AG04450 (cell line): ENCODE measurements at regions not wholly inside any gene's neighbourhood (a gene's known extent, or its start where the extent isn't known, plus 50 kb on each side); places are given as distances from the start of the nearest gene placed in this dataset.

Source experiments
- CTCF ChIA-PET: fragments of 300-600, 350-600 bp; formaldehyde crosslinking; extraction: SDS; loops from one replicate; lab custom pipeline; 2022; ENCODE audit warnings: antibody characterized with exemption, inconsistent platforms; lab: Charles Lee
- POLR2A ChIA-PET: fragments of 350-600 bp; formaldehyde crosslinking; extraction: SDS; loops from one replicate; lab custom pipeline; 2021; ENCODE audit warnings: antibody characterized with exemption, inconsistent platforms; lab: Yijun Ruan, JAX
- DNase-seq: peaks from one replicate; pipeline ENCODE4 v3.0.0-alpha.2; 2011; ENCODE audit warnings: low read depth, low spot score
- H3K27ac ChIP-seq: one replicate; pipeline ENCODE4 v1.5.1; 2012; ENCODE audit warnings: low read depth, low read length, control low read depth
- H3K27me3 ChIP-seq: one replicate; pipeline ENCODE4 v1.6.0; 2012; ENCODE audit warnings: low read length; ENCODE audit not compliant: control insufficient read depth, insufficient read depth
- H3K4me3 ChIP-seq: 2 replicates; pipeline ENCODE4 v1.5.1; 2011; ENCODE audit warnings: mild to moderate bottlenecking, low read depth, low read length, control low read depth
- H3K9me3 ChIP-seq: 2 replicates; pipeline ENCODE4 v1.5.1; 2012; ENCODE audit warnings: low read length; ENCODE audit not compliant: control insufficient read depth, insufficient read depth
- CTCF ChIP-seq: IDR thresholded peaks from 2 replicates; pipeline ENCODE4 v1.5.1; 2011; ENCODE audit warnings: low read depth, low read length, control low read depth, inconsistent platforms

DNA sequence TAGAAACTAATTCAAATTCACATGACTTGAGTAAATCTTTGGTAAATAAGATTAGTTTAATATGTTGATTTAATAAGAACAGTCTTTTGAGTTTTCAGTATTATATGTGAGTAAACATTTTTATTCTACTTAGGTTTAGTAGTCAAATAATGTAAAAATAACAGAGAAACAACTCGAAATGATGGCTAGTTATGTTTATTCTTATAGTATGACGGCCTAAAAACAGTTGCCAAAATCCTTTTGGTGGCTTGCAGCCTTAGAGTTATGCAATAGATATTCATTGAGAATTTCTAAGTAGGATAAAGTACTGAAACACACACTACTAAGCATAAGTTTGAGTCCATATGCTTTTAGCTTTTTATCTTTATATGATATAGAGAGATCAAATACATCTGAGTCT lies 184.8 kb downstream of the GNAI1 start:
- no peak overlapping the region for H3K27ac ChIP-seq
- H3K4me3 ChIP-seq = no peak overlapping the region
- POLR2A ChIA-PET = no interaction called here
- CTCF ChIA-PET = no interaction called here
- no peaks in the 10 kb centered on the region for H3K27me3 ChIP-seq
- DNase-seq = no peak
- no peak for TF ChIP-seq CTCF
- H3K9me3 ChIP-seq = no peaks in the 10 kb centered on the region

- no peak overlapping the region for H3K27ac ChIP-seq
- ChIA-PET CTCF (interaction anchor here (0.6 kb wide), 1 partner anchor 888 kb away, joined by 3 read pairs; no protein-coding TSS in a partner anchor), POLR2A (no interaction called here)
- no peaks in the 10 kb centered on the region for H3K9me3 ChIP-seq
- H3K27me3 ChIP-seq = no peaks in the 10 kb centered on the region
- TF ChIP-seq CTCF = no peak
- H3K4me3 ChIP-seq = no peak overlapping the region
- DNase-seq = no peak
Observed at GRCh38 chr7:80318081-80318480, 183.4 kb downstream of the GNAI1 start.

- POLR2A ChIA-PET = no interaction called here
- CTCF ChIA-PET = no interaction called here
- TF ChIP-seq CTCF = no peak
- H3K27ac ChIP-seq = no peak overlapping the region
- no peak for DNase-seq
- H3K4me3 ChIP-seq = no peak overlapping the region
- H3K9me3 ChIP-seq = no peaks in the 10 kb centered on the region
- no peaks in the 10 kb centered on the region for H3K27me3 ChIP-seq
Observed at GRCh38 chr7:80316811-80317210, 182.2 kb downstream of the GNAI1 start.

GRCh38 chr7:80313716-80314115 lies 179.1 kb downstream of the GNAI1 start:
- no peak overlapping the region for H3K27ac ChIP-seq
- no peak for TF ChIP-seq CTCF
- H3K4me3 ChIP-seq = no peak overlapping the region
- H3K9me3 ChIP-seq = no peaks in the 10 kb centered on the region
- POLR2A ChIA-PET = no interaction called here
- no peaks in the 10 kb centered on the region for H3K27me3 ChIP-seq
- CTCF ChIA-PET = no interaction called here
- DNase-seq = no peak

- H3K27me3 ChIP-seq = no peaks in the 10 kb centered on the region
- H3K4me3 ChIP-seq = no peak overlapping the region
- no peak overlapping the region for H3K27ac ChIP-seq
- DNase-seq = no peak
- no peaks in the 10 kb centered on the region for H3K9me3 ChIP-seq
- no peak for TF ChIP-seq CTCF
- ChIA-PET CTCF (interaction anchor here (0.9 kb wide), 1 partner anchor 29 kb away, joined by 3 read pairs; no protein-coding TSS in a partner anchor), POLR2A (no interaction called here)
Observed at GRCh38 chr7:80313067-80313626, 178.5 kb downstream of the GNAI1 start.
